ENCODE measurements at regions not wholly inside any gene's neighbourhood (a gene's known extent, or its start where the extent isn't known, plus 50 kb on each side); places are given as distances from the start of the nearest gene placed in this dataset.

- H3K27ac ChIP-seq, result no peak overlapping the region
- H3K36me3 ChIP-seq, result no peaks in the 10 kb centered on the region
- no peak overlapping the region for H3K4me3 ChIP-seq
- TF ChIP-seq EP300 (IDR thresholded peaks at IDR 0.05), result no peak
- no peak for TF ChIP-seq CTCF (IDR thresholded peaks at IDR 0.05)
- TF ChIP-seq POLR2A (IDR thresholded peaks at IDR 0.05), result no peak
- no peak for DNase-seq (ENCODE audit: low spot score in 2 of 2)
- no peaks in the 10 kb centered on the region for H3K27me3 ChIP-seq
- H3K4me1 ChIP-seq, result no peaks in the 10 kb centered on the region
- peaks cover 0 to 2% (median 0%) of the 10 kb centered on the region in 4 donors for H3K9me3 ChIP-seq
- WGBS, 2 donors, result 59 to 74% methylated on average over 6 of the region's 6 CpGs
Measured at GRCh38 chr7:46567858-46568257, 646.8 kb upstream of the IGFBP3 start.

- H3K36me3 ChIP-seq, result no peaks in the 10 kb centered on the region
- H3K4me1 ChIP-seq, result no peaks in the 10 kb centered on the region
- WGBS, 2 donors, result 76 to 85% methylated on average over 4 of the region's 4 CpGs
- peaks cover 0 to 15% (median 0%) of the 10 kb centered on the region in 4 donors for H3K9me3 ChIP-seq
- H3K27ac ChIP-seq, result no peak overlapping the region
- no peak for DNase-seq (ENCODE audit: low spot score in 2 of 2)
- no peaks in the 10 kb centered on the region for H3K27me3 ChIP-seq
- H3K4me3 ChIP-seq, result no peak overlapping the region
- TF ChIP-seq EP300 (IDR thresholded peaks at IDR 0.05) (no peak), POLR2A (IDR thresholded peaks at IDR 0.05) (no peak), CTCF (IDR thresholded peaks at IDR 0.05) (no peak)
Measured at GRCh38 chr7:46566097-46566774, 645.2 kb upstream of the IGFBP3 start.

- Histone ChIP-seq H3K4me1 (no peaks in the 10 kb centered on the region), H3K27me3 (no peaks in the 10 kb centered on the region), H3K9me3 (peaks cover 0 to 18% (median 0%) of the 10 kb centered on the region in 4 donors), H3K4me3 (no peak overlapping the region), H3K36me3 (no peaks in the 10 kb centered on the region), H3K27ac (no peak overlapping the region)
- 90 to 93% methylated on average over 5 of the region's 5 CpGs for WGBS, 2 donors
- no peak for TF ChIP-seq POLR2A (IDR thresholded peaks at IDR 0.05)
- no peak for TF ChIP-seq CTCF (IDR thresholded peaks at IDR 0.05)
- TF ChIP-seq EP300 (IDR thresholded peaks at IDR 0.05), result no peak
- no peak for DNase-seq (ENCODE audit: low spot score in 2 of 2)
Measured at GRCh38 chr7:46565253-46566096, 644.4 kb upstream of the IGFBP3 start.

GRCh38 chr7:46559194-46559832, 638.2 kb upstream of the IGFBP3 start:
- no peaks in the 10 kb centered on the region for H3K27me3 ChIP-seq
- no peak for DNase-seq (ENCODE audit: low spot score in 2 of 2)
- H3K27ac ChIP-seq, result no peak overlapping the region
- TF ChIP-seq EP300 (IDR thresholded peaks at IDR 0.05) (no peak), CTCF (IDR thresholded peaks at IDR 0.05) (no peak), POLR2A (IDR thresholded peaks at IDR 0.05) (no peak)
- no peaks in the 10 kb centered on the region for H3K36me3 ChIP-seq
- no peak overlapping the region for H3K4me3 ChIP-seq
- H3K9me3 ChIP-seq, result peaks cover 0 to 18% (median 0%) of the 10 kb centered on the region in 4 donors
- H3K4me1 ChIP-seq, result no peaks in the 10 kb centered on the region
- WGBS, 2 donors, result 71 to 72% methylated on average over 7 of the region's 7 CpGs
